ENCODE measurements at regions not wholly inside any gene's neighbourhood (a gene's known extent, or its start where the extent isn't known, plus 50 kb on each side); places are given as distances from the start of the nearest gene placed in this dataset.

GRCh38 chr11:30089921-30090320, 73.1 kb upstream of the KCNA4 start:
- Histone ChIP-seq H3K9ac (ENCODE audit: low read depth, low read length) (no peak overlapping the region), H3K4me3 (ENCODE audit: low read depth, low read length) (no peak overlapping the region), H3K9me3 (ENCODE audit: control insufficient read depth, insufficient read depth, low read length) (no peaks in the 10 kb centered on the region), H3K27me3 (ENCODE audit: control insufficient read depth, insufficient read depth, low read length) (no peaks in the 10 kb centered on the region), H3K4me1 (ENCODE audit: control insufficient read depth, insufficient read depth, low read length) (no peaks in the 10 kb centered on the region), H3K27ac (ENCODE audit: low read depth, low read length) (no peak overlapping the region), H3K36me3 (ENCODE audit: control insufficient read depth, insufficient read depth, low read length) (no peaks in the 10 kb centered on the region)

- Histone ChIP-seq H3K4me3 (ENCODE audit: low read depth, low read length) (no peak overlapping the region), H3K9ac (ENCODE audit: low read depth, low read length) (no peak overlapping the region), H3K36me3 (ENCODE audit: control insufficient read depth, insufficient read depth, low read length) (no peaks in the 10 kb centered on the region), H3K27me3 (ENCODE audit: control insufficient read depth, insufficient read depth, low read length) (no peaks in the 10 kb centered on the region), H3K9me3 (ENCODE audit: control insufficient read depth, insufficient read depth, low read length) (no peaks in the 10 kb centered on the region), H3K27ac (ENCODE audit: low read depth, low read length) (no peak overlapping the region), H3K4me1 (ENCODE audit: control insufficient read depth, insufficient read depth, low read length) (no peaks in the 10 kb centered on the region)
Observed at GRCh38 chr11:30091246-30091645, 74.4 kb upstream of the KCNA4 start.

- H3K9ac ChIP-seq (ENCODE audit: low read depth, low read length) = no peak overlapping the region
- H3K27ac ChIP-seq (ENCODE audit: low read depth, low read length) = no peak overlapping the region
- no peaks in the 10 kb centered on the region for H3K4me1 ChIP-seq (ENCODE audit: control insufficient read depth, insufficient read depth, low read length)
- no peaks in the 10 kb centered on the region for H3K36me3 ChIP-seq (ENCODE audit: control insufficient read depth, insufficient read depth, low read length)
- H3K4me3 ChIP-seq (ENCODE audit: low read depth, low read length) = no peak overlapping the region
- no peaks in the 10 kb centered on the region for H3K9me3 ChIP-seq (ENCODE audit: control insufficient read depth, insufficient read depth, low read length)
- no peaks in the 10 kb centered on the region for H3K27me3 ChIP-seq (ENCODE audit: control insufficient read depth, insufficient read depth, low read length)
Observed at GRCh38 chr11:30091737-30092136, 74.9 kb upstream of the KCNA4 start.

- Histone ChIP-seq H3K4me3 (ENCODE audit: low read depth, low read length) (no peak overlapping the region), H3K27me3 (ENCODE audit: control insufficient read depth, insufficient read depth, low read length) (no peaks in the 10 kb centered on the region), H3K9ac (ENCODE audit: low read depth, low read length) (no peak overlapping the region), H3K9me3 (ENCODE audit: control insufficient read depth, insufficient read depth, low read length) (no peaks in the 10 kb centered on the region), H3K4me1 (ENCODE audit: control insufficient read depth, insufficient read depth, low read length) (no peaks in the 10 kb centered on the region), H3K27ac (ENCODE audit: low read depth, low read length) (no peak overlapping the region), H3K36me3 (ENCODE audit: control insufficient read depth, insufficient read depth, low read length) (no peaks in the 10 kb centered on the region)
Observed at GRCh38 chr11:30092518-30092917, 75.7 kb upstream of the KCNA4 start.

GRCh38 chr11:30100495-30100894, 83.7 kb upstream of the KCNA4 start:
- Histone ChIP-seq H3K4me1 (ENCODE audit: control insufficient read depth, insufficient read depth, low read length) (no peaks in the 10 kb centered on the region), H3K27ac (ENCODE audit: low read depth, low read length) (no peak overlapping the region), H3K36me3 (ENCODE audit: control insufficient read depth, insufficient read depth, low read length) (no peaks in the 10 kb centered on the region), H3K9me3 (ENCODE audit: control insufficient read depth, insufficient read depth, low read length) (no peaks in the 10 kb centered on the region), H3K9ac (ENCODE audit: low read depth, low read length) (no peak overlapping the region), H3K27me3 (ENCODE audit: control insufficient read depth, insufficient read depth, low read length) (peaks cover 5% of the 10 kb centered on the region; the same call in 1 of the 2 replicates), H3K4me3 (ENCODE audit: low read depth, low read length) (no peak overlapping the region)

- Histone ChIP-seq H3K36me3 (ENCODE audit: control insufficient read depth, insufficient read depth, low read length) (no peaks in the 10 kb centered on the region), H3K9ac (ENCODE audit: low read depth, low read length) (no peak overlapping the region), H3K4me1 (ENCODE audit: control insufficient read depth, insufficient read depth, low read length) (no peaks in the 10 kb centered on the region), H3K9me3 (ENCODE audit: control insufficient read depth, insufficient read depth, low read length) (no peaks in the 10 kb centered on the region), H3K4me3 (ENCODE audit: low read depth, low read length) (no peak overlapping the region), H3K27me3 (ENCODE audit: control insufficient read depth, insufficient read depth, low read length) (peaks cover 33% of the 10 kb centered on the region), H3K27ac (ENCODE audit: low read depth, low read length) (no peak overlapping the region)
Observed at GRCh38 chr11:30106222-30107181, 89.7 kb upstream of the KCNA4 start.

- no peak overlapping the region for H3K27ac ChIP-seq (ENCODE audit: low read depth, low read length)
- no peak overlapping the region for H3K4me3 ChIP-seq (ENCODE audit: low read depth, low read length)
- H3K4me1 ChIP-seq (ENCODE audit: control insufficient read depth, insufficient read depth, low read length) = no peaks in the 10 kb centered on the region
- no peaks in the 10 kb centered on the region for H3K9me3 ChIP-seq (ENCODE audit: control insufficient read depth, insufficient read depth, low read length)
- H3K9ac ChIP-seq (ENCODE audit: low read depth, low read length) = no peak overlapping the region
- H3K27me3 ChIP-seq (ENCODE audit: control insufficient read depth, insufficient read depth, low read length) = peaks cover 47% of the 10 kb centered on the region
- H3K36me3 ChIP-seq (ENCODE audit: control insufficient read depth, insufficient read depth, low read length) = no peaks in the 10 kb centered on the region
Observed at GRCh38 chr11:30107899-30108298, 91.1 kb upstream of the KCNA4 start.

GRCh38 chr11:30109774-30110173, 92.9 kb upstream of the KCNA4 start:
- Histone ChIP-seq H3K4me3 (ENCODE audit: low read depth, low read length) (no peak overlapping the region), H3K27me3 (ENCODE audit: control insufficient read depth, insufficient read depth, low read length) (peaks cover 66% of the 10 kb centered on the region), H3K9ac (ENCODE audit: low read depth, low read length) (no peak overlapping the region), H3K9me3 (ENCODE audit: control insufficient read depth, insufficient read depth, low read length) (no peaks in the 10 kb centered on the region), H3K36me3 (ENCODE audit: control insufficient read depth, insufficient read depth, low read length) (no peaks in the 10 kb centered on the region), H3K27ac (ENCODE audit: low read depth, low read length) (no peak overlapping the region), H3K4me1 (ENCODE audit: control insufficient read depth, insufficient read depth, low read length) (no peaks in the 10 kb centered on the region)

- Histone ChIP-seq H3K9me3 (ENCODE audit: control insufficient read depth, insufficient read depth, low read length) (no peaks in the 10 kb centered on the region), H3K4me3 (ENCODE audit: low read depth, low read length) (no peak overlapping the region), H3K4me1 (ENCODE audit: control insufficient read depth, insufficient read depth, low read length) (no peaks in the 10 kb centered on the region), H3K27ac (ENCODE audit: low read depth, low read length) (no peak overlapping the region), H3K9ac (ENCODE audit: low read depth, low read length) (no peak overlapping the region), H3K36me3 (ENCODE audit: control insufficient read depth, insufficient read depth, low read length) (no peaks in the 10 kb centered on the region), H3K27me3 (ENCODE audit: control insufficient read depth, insufficient read depth, low read length) (peaks cover 64% of the 10 kb centered on the region)
Observed at GRCh38 chr11:30110691-30111090, 93.9 kb upstream of the KCNA4 start.

- Histone ChIP-seq H3K27me3 (ENCODE audit: control insufficient read depth, insufficient read depth, low read length) (peaks cover 69% of the 10 kb centered on the region), H3K4me3 (ENCODE audit: low read depth, low read length) (no peak overlapping the region), H3K9ac (ENCODE audit: low read depth, low read length) (no peak overlapping the region), H3K9me3 (ENCODE audit: control insufficient read depth, insufficient read depth, low read length) (no peaks in the 10 kb centered on the region), H3K27ac (ENCODE audit: low read depth, low read length) (no peak overlapping the region), H3K36me3 (ENCODE audit: control insufficient read depth, insufficient read depth, low read length) (no peaks in the 10 kb centered on the region), H3K4me1 (ENCODE audit: control insufficient read depth, insufficient read depth, low read length) (no peaks in the 10 kb centered on the region)
Observed at GRCh38 chr11:30111786-30112185, 95.0 kb upstream of the KCNA4 start.

GRCh38 chr11:30113326-30113898, 96.6 kb upstream of the KCNA4 start:
- peaks cover 69% of the 10 kb centered on the region for H3K27me3 ChIP-seq (ENCODE audit: control insufficient read depth, insufficient read depth, low read length)
- H3K27ac ChIP-seq (ENCODE audit: low read depth, low read length) = no peak overlapping the region
- H3K36me3 ChIP-seq (ENCODE audit: control insufficient read depth, insufficient read depth, low read length) = no peaks in the 10 kb centered on the region
- no peaks in the 10 kb centered on the region for H3K4me1 ChIP-seq (ENCODE audit: control insufficient read depth, insufficient read depth, low read length)
- no peak overlapping the region for H3K9ac ChIP-seq (ENCODE audit: low read depth, low read length)
- H3K9me3 ChIP-seq (ENCODE audit: control insufficient read depth, insufficient read depth, low read length) = no peaks in the 10 kb centered on the region
- no peak overlapping the region for H3K4me3 ChIP-seq (ENCODE audit: low read depth, low read length)

Data from HUES48 (cell line).